ENCODE measurements at regions not wholly inside any gene's neighbourhood (a gene's known extent, or its start where the extent isn't known, plus 50 kb on each side); places are given as distances from the start of the nearest gene placed in this dataset.

DNA sequence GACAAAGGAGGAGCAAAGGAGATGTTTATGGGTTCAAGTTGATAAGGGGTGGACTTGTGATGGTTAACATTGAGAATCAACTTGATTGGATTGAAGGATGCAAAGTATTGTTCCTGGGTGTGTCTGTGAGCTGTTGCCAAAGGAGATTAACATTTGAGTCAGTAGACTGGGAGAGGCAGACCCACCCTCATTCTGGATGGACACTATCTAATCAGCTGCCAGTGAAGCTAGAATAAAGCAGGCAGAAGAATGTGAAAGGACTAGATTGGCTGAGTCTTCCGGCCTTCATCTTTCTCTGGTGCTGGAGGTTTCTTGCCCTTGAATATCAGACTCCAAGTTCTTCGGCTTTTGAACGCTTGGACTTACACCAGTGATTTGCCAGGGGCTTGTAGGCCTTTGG lies 98.7 kb upstream of the DAB1 start:
- no peak for DNase-seq (ENCODE audit: low read depth)
- no peak for TF ChIP-seq CTCF (IDR thresholded peaks at IDR 0.05; ENCODE audit: low read depth, low read length, missing control alignments)
- H3K4me3 ChIP-seq (ENCODE audit: low read depth, low read length) = no peak overlapping the region

DNA sequence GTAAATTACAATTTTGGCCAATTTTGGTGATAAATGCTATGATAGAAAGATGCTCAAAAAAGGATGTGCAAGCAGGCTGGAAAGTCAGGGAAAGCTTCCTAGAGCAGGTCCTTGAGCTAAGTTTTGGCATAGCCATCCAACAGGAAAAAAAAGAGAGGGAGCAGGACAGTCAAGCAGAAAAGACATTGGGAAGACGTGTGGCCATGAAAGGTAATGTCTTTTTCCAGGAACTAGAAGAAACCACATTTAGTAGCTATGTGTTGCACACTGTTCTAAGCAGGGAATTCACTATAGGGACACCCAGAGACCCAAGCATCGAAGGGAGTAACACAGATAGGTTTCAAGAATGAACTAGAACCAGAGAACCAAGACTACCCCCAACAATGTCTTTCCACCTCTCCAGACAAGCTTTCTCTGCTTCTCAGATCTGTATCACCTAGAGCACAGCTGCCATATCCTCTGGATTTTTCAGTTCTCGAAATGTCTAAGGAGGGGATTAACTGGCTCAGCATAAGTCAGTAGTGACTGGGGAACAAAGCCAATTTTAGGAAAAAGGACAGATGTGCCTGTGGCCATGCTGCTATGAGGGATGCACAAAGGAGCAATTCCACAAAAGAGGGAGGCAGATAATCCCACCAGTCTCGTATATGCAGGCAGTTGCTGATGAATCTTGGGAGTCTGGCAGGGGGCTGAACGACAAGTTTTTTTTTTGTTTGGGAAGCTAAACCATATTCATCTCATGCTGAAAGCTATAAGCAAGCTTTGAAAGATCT lies 97.1 kb upstream of the DAB1 start:
- TF ChIP-seq CTCF (IDR thresholded peaks at IDR 0.05; ENCODE audit: low read depth, low read length, missing control alignments) = no peak
- H3K4me3 ChIP-seq (ENCODE audit: low read depth, low read length) = no peak overlapping the region
- no peak for DNase-seq (ENCODE audit: low read depth)

GRCh38 chr1:57518496-57518895 lies 94.6 kb upstream of the DAB1 start:
- H3K4me3 ChIP-seq (ENCODE audit: low read depth, low read length) = no peak overlapping the region
- DNase-seq (ENCODE audit: low read depth) = no peak
- no peak for TF ChIP-seq CTCF (IDR thresholded peaks at IDR 0.05; ENCODE audit: low read depth, low read length, missing control alignments)

GRCh38 chr1:57517587-57518374 lies 93.9 kb upstream of the DAB1 start:
- H3K4me3 ChIP-seq (ENCODE audit: low read depth, low read length) = no peak overlapping the region
- no peak for TF ChIP-seq CTCF (IDR thresholded peaks at IDR 0.05; ENCODE audit: low read depth, low read length, missing control alignments)
- DNase-seq (ENCODE audit: low read depth) = no peak

- H3K4me3 ChIP-seq (ENCODE audit: low read depth, low read length) = no peak overlapping the region
- no peak for DNase-seq (ENCODE audit: low read depth)
- TF ChIP-seq CTCF (IDR thresholded peaks at IDR 0.05; ENCODE audit: low read depth, low read length, missing control alignments) = no peak
These were observed 88.5 kb upstream of the DAB1 start for GRCh38 chr1:57512386-57512785.

DNA sequence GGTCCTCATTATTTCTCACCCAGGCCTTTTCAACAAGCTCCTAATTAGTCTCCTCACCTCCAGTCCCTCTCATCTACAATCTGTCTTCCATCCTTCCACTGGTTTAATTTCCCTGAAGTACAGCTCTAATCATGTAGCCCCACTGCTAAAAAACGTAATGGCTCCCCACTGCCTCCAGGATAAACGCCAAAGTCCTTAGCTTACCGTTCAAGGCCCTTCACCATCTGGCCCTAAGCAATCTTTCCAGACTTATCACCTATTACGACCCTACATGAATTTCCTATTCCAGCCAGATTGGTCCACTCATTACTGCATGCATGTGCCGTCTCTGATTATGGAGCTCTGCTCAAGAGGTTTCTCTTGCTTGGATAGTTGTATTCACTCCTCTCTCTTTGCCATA lies 83.1 kb upstream of the DAB1 start:
- H3K4me3 ChIP-seq (ENCODE audit: low read depth, low read length) = no peak overlapping the region
- no peak for DNase-seq (ENCODE audit: low read depth)
- TF ChIP-seq CTCF (IDR thresholded peaks at IDR 0.05; ENCODE audit: low read depth, low read length, missing control alignments) = no peak

Data from GM12864 (cell line).